Heart left ventricle (tissue), 13 donors: ENCODE measurements at regions not wholly inside any gene's neighbourhood (a gene's known extent, or its start where the extent isn't known, plus 50 kb on each side); places are given as distances from the start of the nearest gene placed in this dataset.

Experiments
- CTCF ChIP-seq, 12 donors: fragments of 200-600 bp; sonication (generic) in 4 of 12; IDR thresholded peaks; one replicate each; pipeline versions ENCODE4 v1.5.0 to v1.8.0; 2018 to 2022; ENCODE audit warnings: antibody characterized with exemption in 12 of 12, mild to moderate bottlenecking in 5 of 12
- POLR2A ChIP-seq, 2 donors: fragments of 450-650 bp; IDR thresholded peaks; one replicate each; pipeline ENCODE4 v1.6.1; 2017; ENCODE audit warnings: antibody characterized with exemption in 2 of 2, mild to moderate bottlenecking in 2 of 2, moderate library complexity in 2 of 2
- donor health status: ischemic (EF 13 %, LVEDD 7.1; RV severe dilation, severe dysfunction).
- donor health status: DM: no; HTN: yes; CAD: no.
- donor health status: DM: no; HTN: no; CAD: no.
- donor health status: ischemic (EF 25% LVEDD 6.9; RV normal size, moderate dysfunction).
- donor health status: ischemic (EF 25% LVEDD 5.7; RV mildly dilated, moderate dysfunction).
- donor health status: ischemic (EF 35%, LVEDD 5.7; RV mildly dilated, moderate dysfunction).
- donor health status: nonischemic (EF 11% LVEDD 7.7; RV severe dilation, severe dysfunction).
- donor health status: DM: yes; HTN: yes; CAD: no.
- donor health status: PGD.
- donor health status: ischemic (EF 29% LVEDD 5.4; RV normal size, mild dysfunction).
- donor health status: nonischemic (EF 23%, LVEDD 6.1; RV moderate dilation, normal function).

- TF ChIP-seq CTCF (IDR thresholded peaks at IDR 0.05) (no peak), POLR2A (IDR thresholded peaks at IDR 0.05) (no peak)
Measured at GRCh38 chr10:9010093-9010492, 955.6 kb downstream of the GATA3 start.
